ENCODE measurements at regions not wholly inside any gene's neighbourhood (a gene's known extent, or its start where the extent isn't known, plus 50 kb on each side); places are given as distances from the start of the nearest gene placed in this dataset.

GRCh38 chr12:67410667-67411067 lies 141.5 kb downstream of the CAND1 start:
- TF ChIP-seq, protein P1, sequence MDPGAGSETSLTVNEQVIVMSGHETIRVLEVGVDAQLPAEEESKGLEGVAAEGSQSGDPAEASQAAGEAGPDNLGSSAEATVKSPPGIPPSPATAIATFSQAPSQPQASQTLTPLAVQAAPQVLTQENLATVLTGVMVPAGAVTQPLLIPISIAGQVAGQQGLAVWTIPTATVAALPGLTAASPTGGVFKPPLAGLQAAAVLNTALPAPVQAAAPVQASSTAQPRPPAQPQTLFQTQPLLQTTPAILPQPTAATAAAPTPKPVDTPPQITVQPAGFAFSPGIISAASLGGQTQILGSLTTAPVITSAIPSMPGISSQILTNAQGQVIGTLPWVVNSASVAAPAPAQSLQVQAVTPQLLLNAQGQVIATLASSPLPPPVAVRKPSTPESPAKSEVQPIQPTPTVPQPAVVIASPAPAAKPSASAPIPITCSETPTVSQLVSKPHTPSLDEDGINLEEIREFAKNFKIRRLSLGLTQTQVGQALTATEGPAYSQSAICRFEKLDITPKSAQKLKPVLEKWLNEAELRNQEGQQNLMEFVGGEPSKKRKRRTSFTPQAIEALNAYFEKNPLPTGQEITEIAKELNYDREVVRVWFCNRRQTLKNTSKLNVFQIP (CRISPR knock-in tag; IDR thresholded peaks at IDR 0.05; ENCODE audit: borderline replicate concordance, low read depth), result no peak
- TF ChIP-seq, protein P2, sequence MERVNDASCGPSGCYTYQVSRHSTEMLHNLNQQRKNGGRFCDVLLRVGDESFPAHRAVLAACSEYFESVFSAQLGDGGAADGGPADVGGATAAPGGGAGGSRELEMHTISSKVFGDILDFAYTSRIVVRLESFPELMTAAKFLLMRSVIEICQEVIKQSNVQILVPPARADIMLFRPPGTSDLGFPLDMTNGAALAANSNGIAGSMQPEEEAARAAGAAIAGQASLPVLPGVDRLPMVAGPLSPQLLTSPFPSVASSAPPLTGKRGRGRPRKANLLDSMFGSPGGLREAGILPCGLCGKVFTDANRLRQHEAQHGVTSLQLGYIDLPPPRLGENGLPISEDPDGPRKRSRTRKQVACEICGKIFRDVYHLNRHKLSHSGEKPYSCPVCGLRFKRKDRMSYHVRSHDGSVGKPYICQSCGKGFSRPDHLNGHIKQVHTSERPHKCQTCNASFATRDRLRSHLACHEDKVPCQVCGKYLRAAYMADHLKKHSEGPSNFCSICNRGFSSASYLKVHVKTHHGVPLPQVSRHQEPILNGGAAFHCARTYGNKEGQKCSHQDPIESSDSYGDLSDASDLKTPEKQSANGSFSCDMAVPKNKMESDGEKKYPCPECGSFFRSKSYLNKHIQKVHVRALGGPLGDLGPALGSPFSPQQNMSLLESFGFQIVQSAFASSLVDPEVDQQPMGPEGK (CRISPR knock-in tag; IDR thresholded peaks at IDR 0.05; ENCODE audit: borderline replicate concordance), result no peak
- TF ChIP-seq RARB (CRISPR knock-in tag; IDR thresholded peaks at IDR 0.05) (no peak), OSR1 (CRISPR knock-in tag; IDR thresholded peaks at IDR 0.05) (no peak), ZNF70 (CRISPR knock-in tag; IDR thresholded peaks at IDR 0.05) (no peak), ZFP3 (CRISPR knock-in tag; IDR thresholded peaks at IDR 0.05) (no peak), ISL1 (CRISPR knock-in tag; IDR thresholded peaks at IDR 0.05) (no peak), ZNF565 (CRISPR knock-in tag; conservative IDR thresholded peaks at IDR 0.05; ENCODE audit: low read depth) (no peak)

All from SK-N-SH treated with all-trans-retinoic acid at 6 μM for 48 hours (cell line).